ENCODE measurements at regions not wholly inside any gene's neighbourhood (a gene's known extent, or its start where the extent isn't known, plus 50 kb on each side); places are given as distances from the start of the nearest gene placed in this dataset.
"Not testable (repeated sequence)": the region's sequence is repeated elsewhere in the genome, so short reads cannot be mapped to it uniquely, and the experiment has no call there.

DNA sequence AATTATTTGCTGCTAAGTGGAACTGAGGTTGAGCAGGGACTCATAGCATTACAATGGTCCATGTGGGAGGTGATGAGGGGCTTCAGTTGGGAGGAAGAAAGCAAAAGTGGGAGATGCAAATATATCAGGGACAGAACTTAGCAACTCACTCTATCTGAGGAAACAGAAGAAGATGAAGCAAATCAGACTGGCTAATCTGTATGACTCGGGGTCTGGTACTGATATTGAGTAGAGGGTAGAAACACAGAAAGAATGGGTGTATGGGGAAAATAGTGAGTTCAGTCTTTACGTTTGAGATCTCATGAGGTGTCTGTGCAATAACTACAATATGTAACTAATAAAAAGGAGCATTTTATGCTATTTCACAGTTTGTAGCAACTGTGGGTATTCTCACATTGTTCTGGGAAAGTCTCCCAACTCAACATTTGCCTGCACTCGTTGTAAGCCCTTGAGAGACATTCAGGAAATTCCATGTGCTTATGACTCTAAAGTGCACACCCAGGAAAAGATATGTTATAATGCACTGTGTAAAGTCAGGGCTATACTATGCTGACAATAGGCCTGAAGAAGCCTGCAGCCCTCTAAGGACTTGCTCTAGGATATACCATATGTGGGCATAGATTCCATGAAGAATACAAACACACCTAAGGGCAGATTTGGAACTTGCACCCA, 183.5 kb downstream of the SPRY2 start:
- no peaks in the 10 kb centered on the region for H3K27me3 ChIP-seq
- H3K27ac ChIP-seq, result no peak overlapping the region
- WGBS, 2 donors (ENCODE audit: low coverage in 1 of 2), result 70 to 77% methylated on average over 3 of the region's 3 CpGs
- H3K4me3 ChIP-seq, result no peak overlapping the region
- H3K9me3 ChIP-seq, result no peaks in the 10 kb centered on the region
- TF ChIP-seq POLR2AphosphoS5 (IDR thresholded peaks at IDR 0.05), result no peak
- no peak for TF ChIP-seq CTCF (IDR thresholded peaks at IDR 0.05)
- no peaks in the 10 kb centered on the region for H3K4me1 ChIP-seq
- no peak for ATAC-seq
- H3K36me3 ChIP-seq, result no peaks in the 10 kb centered on the region

DNA sequence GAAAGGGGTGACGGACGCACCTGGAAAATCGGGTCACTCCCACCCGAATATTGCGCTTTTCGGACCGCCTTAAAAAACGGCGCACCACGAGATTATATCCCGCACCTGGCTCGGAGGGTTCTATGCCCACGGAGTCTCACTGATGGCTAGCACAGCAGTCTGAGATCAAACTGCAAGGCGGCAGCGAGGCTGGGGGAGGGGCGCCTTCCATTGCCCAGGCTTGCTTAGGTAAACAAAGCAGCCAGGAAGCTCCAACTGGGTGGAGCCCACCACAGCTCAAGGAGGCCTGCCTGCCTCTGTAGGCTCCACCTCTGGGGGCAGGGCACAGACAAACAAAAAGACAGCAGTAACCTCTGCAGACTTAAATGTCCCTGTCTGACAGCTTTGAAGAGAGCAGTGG, 188.8 kb downstream of the SPRY2 start:
- not testable (repeated sequence) for H3K27ac ChIP-seq, ATAC-seq, H3K27me3 ChIP-seq, H3K4me3 ChIP-seq, H3K9me3 ChIP-seq, H3K36me3 ChIP-seq, H3K4me1 ChIP-seq
- 100% methylated on average over 7 of the region's 16 CpGs; no CpG with 5 or more reads in 1 of the 2 donors for WGBS, 2 donors (ENCODE audit: low coverage in 1 of 2)

GRCh38 chr13:80151016-80151415, 189.9 kb downstream of the SPRY2 start:
- Histone ChIP-seq H3K27ac (no peak overlapping the region), H3K4me1 (peaks cover 0 to 2% (median 0%) of the 10 kb centered on the region in 3 donors), H3K9me3 (no peaks in the 10 kb centered on the region), H3K27me3 (no peaks in the 10 kb centered on the region), H3K4me3 (no peak overlapping the region), H3K36me3 (no peaks in the 10 kb centered on the region)
- ATAC-seq, result no peak
- TF ChIP-seq POLR2A (IDR thresholded peaks at IDR 0.05), result no peak
- no peak for TF ChIP-seq POLR2AphosphoS5 (IDR thresholded peaks at IDR 0.05)
- TF ChIP-seq EP300 (IDR thresholded peaks at IDR 0.05), result no peak
- TF ChIP-seq CTCF (IDR thresholded peaks at IDR 0.05), result no peak

- H3K36me3 ChIP-seq, result no peaks in the 10 kb centered on the region
- ATAC-seq, result no peak
- H3K27ac ChIP-seq, result no peak overlapping the region
- H3K27me3 ChIP-seq, result no peaks in the 10 kb centered on the region
- WGBS, 2 donors (ENCODE audit: low coverage in 1 of 2), result 80 to 81% methylated on average over 4 of the region's 4 CpGs
- no peak for TF ChIP-seq EP300 (IDR thresholded peaks at IDR 0.05)
- TF ChIP-seq CTCF (IDR thresholded peaks at IDR 0.05), result no peak
- TF ChIP-seq POLR2AphosphoS5 (IDR thresholded peaks at IDR 0.05), result no peak
- TF ChIP-seq POLR2A (IDR thresholded peaks at IDR 0.05), result no peak
- H3K4me3 ChIP-seq, result no peak overlapping the region
- H3K9me3 ChIP-seq, result no peaks in the 10 kb centered on the region
- H3K4me1 ChIP-seq, result peaks cover 0 to 15% (median 0%) of the 10 kb centered on the region in 3 donors
Measured at GRCh38 chr13:80149736-80150135, 191.2 kb downstream of the SPRY2 start.

DNA sequence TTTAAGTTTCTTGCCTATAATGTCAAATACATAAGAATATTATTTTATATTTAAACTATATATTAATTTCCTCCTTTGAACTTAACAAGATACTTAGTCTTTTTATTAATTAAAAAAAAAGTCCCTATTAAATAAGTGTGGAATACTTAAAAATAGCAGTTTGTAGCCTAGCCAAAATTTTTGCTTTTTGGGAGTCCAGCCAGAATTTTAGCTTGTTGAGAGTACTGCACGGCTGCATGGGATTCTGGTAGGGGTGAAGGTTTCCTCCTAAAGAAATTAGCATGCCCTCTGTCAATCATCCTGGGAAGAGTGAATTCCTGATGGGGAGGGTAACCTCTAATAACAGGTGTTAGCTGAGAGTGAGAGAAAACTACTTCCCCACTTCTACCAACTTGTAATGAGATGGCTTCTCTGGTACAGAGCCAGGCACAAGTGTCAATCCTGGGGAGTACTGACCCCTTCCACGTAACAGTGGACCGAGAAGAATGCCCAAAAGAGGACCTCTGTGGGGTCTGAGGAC, 195.7 kb downstream of the SPRY2 start:
- Histone ChIP-seq H3K27me3 (no peaks in the 10 kb centered on the region), H3K4me3 (no peak overlapping the region), H3K4me1 (peaks cover 0 to 32% (median 0%) of the 10 kb centered on the region in 3 donors), H3K36me3 (no peaks in the 10 kb centered on the region), H3K9me3 (no peaks in the 10 kb centered on the region), H3K27ac (no peak overlapping the region)
- WGBS, 2 donors (ENCODE audit: low coverage in 1 of 2), result 28 to 52% methylated on average over 3 of the region's 3 CpGs
- no peak for ATAC-seq
- TF ChIP-seq CTCF (IDR thresholded peaks at IDR 0.05) (no peak), POLR2AphosphoS5 (IDR thresholded peaks at IDR 0.05) (no peak), EP300 (IDR thresholded peaks at IDR 0.05) (no peak), POLR2A (IDR thresholded peaks at IDR 0.05) (no peak)

All from gastroesophageal sphincter (tissue), 4 donors.